Upper lobe of left lung (tissue), 6 donors: ENCODE measurements at regions not wholly inside any gene's neighbourhood (a gene's known extent, or its start where the extent isn't known, plus 50 kb on each side); places are given as distances from the start of the nearest gene placed in this dataset.
A peak's percentile ranks its signal among the peaks of the same experiment; 100 is the strongest.

Experiments
- ATAC-seq, 2 donors: fragments of 200-7000 bp; cut with Tn5 transposase; one replicate each; pipeline ENCODE4 v1.9.1; 2022; ENCODE audit warnings: mild to moderate bottlenecking in 2 of 2, moderate library complexity in 2 of 2; ENCODE audit not compliant: low FRiP score in 2 of 2
- DNase-seq, 2 donors: peaks; one replicate each; pipeline ENCODE4 v3.0.0-alpha.2; 2019 to 2020
- H3K27ac ChIP-seq, 4 donors: fragments of 200-600 bp; sonication (generic); one replicate each; pipeline ENCODE4 v1.5.1; 2016 to 2019
- H3K27me3 ChIP-seq, 4 donors: fragments of 200-600 bp; sonication (generic); one replicate each; pipeline ENCODE4 v1.5.1; 2017 to 2019
- H3K36me3 ChIP-seq, 4 donors: fragments of 200-600 bp; sonication (generic); one replicate each; pipeline ENCODE4 v1.5.1; 2016 to 2019
- H3K4me1 ChIP-seq, 4 donors: fragments of 200-600 bp; sonication (generic); one replicate each; pipeline ENCODE4 v1.5.1; 2018 to 2019
- H3K4me3 ChIP-seq, 4 donors: fragments of 200-600 bp; sonication (generic); one replicate each; pipeline ENCODE4 v1.5.1; 2017 to 2019; ENCODE audit warnings: mild to moderate bottlenecking in 2 of 4, moderate library complexity in 1 of 4
- H3K9me3 ChIP-seq, 4 donors: fragments of 200-600 bp; sonication (generic); one replicate each; pipeline ENCODE4 v1.5.1; 2018 to 2019
- EP300 ChIP-seq, 4 donors: sonication (generic); formaldehyde crosslinking; IDR thresholded peaks; one replicate each; pipeline ENCODE4 v1.5.1; 2017; ENCODE audit warnings: antibody characterized with exemption in 4 of 4, control low read depth in 2 of 4
- POLR2A ChIP-seq, 4 donors: fragments of 450-650 bp; IDR thresholded peaks; one replicate each; pipeline ENCODE4 v1.5.1; 2016 to 2017; ENCODE audit warnings: antibody characterized with exemption in 4 of 4, mild to moderate bottlenecking in 2 of 4
- POLR2AphosphoS5 ChIP-seq, 2 donors: sonication (generic); formaldehyde crosslinking; IDR thresholded peaks; one replicate each; pipeline ENCODE4 v1.5.1; 2017; ENCODE audit warnings: antibody characterized with exemption in 2 of 2
- WGBS, 2 donors: methylation state at CpG; one replicate each; pipeline ENCODE4 v1.1.5; 2017 to 2018; 5-methylcytosine and 5-hydroxymethylcytosine counted together
- TF ChIP-seq, protein P1 (sequence below), 6 experiments: fragments of 450-650 bp in 4 of 6; fragments of 200-600 bp in 2 of 6; sonication (generic) in 2 of 6; IDR thresholded peaks; one replicate each; pipeline ENCODE4 v1.5.1; 2016 to 2019; ENCODE audit warnings: antibody characterized with exemption in 6 of 6
- donor health status: DM: no; HTN: no; CAD: no; lungs with moderate emphysema.
- donor health status: DM: no; HTN: yes; CAD: no; lungs with severe emphysema.

DNA sequence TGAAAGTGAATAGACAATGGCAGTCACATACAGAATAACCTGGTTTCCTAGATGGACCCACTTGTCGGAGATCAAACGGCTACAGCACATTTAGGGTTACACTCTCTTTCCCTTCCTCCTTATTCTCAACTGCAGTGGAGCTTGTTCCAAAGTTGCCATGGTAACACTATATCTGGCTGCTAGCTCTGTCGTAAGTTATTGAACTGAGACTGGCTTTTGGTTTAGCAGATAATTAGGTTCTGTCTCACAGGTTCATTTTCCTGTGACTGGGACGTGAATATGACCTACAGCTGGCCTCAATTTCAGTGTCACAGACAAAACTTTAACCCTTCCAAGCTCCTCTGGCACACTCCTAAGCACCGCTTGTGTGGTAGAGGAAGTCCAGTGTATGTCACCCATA is 875.8 kb downstream of the USP25 start:
- H3K4me3 ChIP-seq: no peak overlapping the region
- no peak overlapping the region for H3K27ac ChIP-seq
- no peaks in the 10 kb centered on the region for H3K36me3 ChIP-seq
- H3K9me3 ChIP-seq: no peaks in the 10 kb centered on the region
- TF ChIP-seq, protein P1, sequence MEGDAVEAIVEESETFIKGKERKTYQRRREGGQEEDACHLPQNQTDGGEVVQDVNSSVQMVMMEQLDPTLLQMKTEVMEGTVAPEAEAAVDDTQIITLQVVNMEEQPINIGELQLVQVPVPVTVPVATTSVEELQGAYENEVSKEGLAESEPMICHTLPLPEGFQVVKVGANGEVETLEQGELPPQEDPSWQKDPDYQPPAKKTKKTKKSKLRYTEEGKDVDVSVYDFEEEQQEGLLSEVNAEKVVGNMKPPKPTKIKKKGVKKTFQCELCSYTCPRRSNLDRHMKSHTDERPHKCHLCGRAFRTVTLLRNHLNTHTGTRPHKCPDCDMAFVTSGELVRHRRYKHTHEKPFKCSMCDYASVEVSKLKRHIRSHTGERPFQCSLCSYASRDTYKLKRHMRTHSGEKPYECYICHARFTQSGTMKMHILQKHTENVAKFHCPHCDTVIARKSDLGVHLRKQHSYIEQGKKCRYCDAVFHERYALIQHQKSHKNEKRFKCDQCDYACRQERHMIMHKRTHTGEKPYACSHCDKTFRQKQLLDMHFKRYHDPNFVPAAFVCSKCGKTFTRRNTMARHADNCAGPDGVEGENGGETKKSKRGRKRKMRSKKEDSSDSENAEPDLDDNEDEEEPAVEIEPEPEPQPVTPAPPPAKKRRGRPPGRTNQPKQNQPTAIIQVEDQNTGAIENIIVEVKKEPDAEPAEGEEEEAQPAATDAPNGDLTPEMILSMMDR (IDR thresholded peaks at IDR 0.05): no peak
- TF ChIP-seq POLR2AphosphoS5 (IDR thresholded peaks at IDR 0.05) (no peak), POLR2A (IDR thresholded peaks at IDR 0.05) (no peak), EP300 (IDR thresholded peaks at IDR 0.05) (no peak)
- no peaks in the 10 kb centered on the region for H3K4me1 ChIP-seq
- 58 to 77% methylated on average over 5 of the region's 5 CpGs for WGBS, 2 donors
- no peak for DNase-seq
- peak in 1 of 2 donors; percentile 31 for ATAC-seq
- H3K27me3 ChIP-seq: no peaks in the 10 kb centered on the region

DNA sequence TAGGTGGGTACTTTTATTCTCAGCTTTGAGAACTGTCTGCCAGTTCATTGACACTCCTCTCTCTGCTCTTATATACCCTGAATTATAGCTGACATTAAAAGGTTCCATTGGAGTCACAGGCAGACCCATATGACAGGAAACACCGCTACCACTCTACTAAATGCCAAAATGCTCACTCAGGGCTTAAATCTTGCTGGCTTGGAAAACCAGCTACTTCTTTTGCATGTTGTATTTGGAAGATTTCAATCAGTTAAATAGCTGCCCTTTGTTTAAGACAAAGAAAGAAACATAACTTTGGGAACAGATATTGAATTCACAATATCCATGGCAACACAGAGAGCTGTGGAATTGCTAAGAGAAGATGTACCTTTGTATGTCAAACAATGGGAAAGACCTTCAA is 876.5 kb downstream of the USP25 start:
- no peak overlapping the region for H3K27ac ChIP-seq
- ATAC-seq: no peak
- 92 to 100% methylated on average over 1 of the region's 1 CpG for WGBS, 2 donors
- no peak for DNase-seq
- H3K4me3 ChIP-seq: no peak overlapping the region
- TF ChIP-seq EP300 (IDR thresholded peaks at IDR 0.05): no peak
- TF ChIP-seq, protein P1 (IDR thresholded peaks at IDR 0.05): no peak
- TF ChIP-seq POLR2AphosphoS5 (IDR thresholded peaks at IDR 0.05): no peak
- TF ChIP-seq POLR2A (IDR thresholded peaks at IDR 0.05): no peak
- no peaks in the 10 kb centered on the region for H3K9me3 ChIP-seq
- no peaks in the 10 kb centered on the region for H3K27me3 ChIP-seq
- no peaks in the 10 kb centered on the region for H3K36me3 ChIP-seq
- H3K4me1 ChIP-seq: no peaks in the 10 kb centered on the region

DNA sequence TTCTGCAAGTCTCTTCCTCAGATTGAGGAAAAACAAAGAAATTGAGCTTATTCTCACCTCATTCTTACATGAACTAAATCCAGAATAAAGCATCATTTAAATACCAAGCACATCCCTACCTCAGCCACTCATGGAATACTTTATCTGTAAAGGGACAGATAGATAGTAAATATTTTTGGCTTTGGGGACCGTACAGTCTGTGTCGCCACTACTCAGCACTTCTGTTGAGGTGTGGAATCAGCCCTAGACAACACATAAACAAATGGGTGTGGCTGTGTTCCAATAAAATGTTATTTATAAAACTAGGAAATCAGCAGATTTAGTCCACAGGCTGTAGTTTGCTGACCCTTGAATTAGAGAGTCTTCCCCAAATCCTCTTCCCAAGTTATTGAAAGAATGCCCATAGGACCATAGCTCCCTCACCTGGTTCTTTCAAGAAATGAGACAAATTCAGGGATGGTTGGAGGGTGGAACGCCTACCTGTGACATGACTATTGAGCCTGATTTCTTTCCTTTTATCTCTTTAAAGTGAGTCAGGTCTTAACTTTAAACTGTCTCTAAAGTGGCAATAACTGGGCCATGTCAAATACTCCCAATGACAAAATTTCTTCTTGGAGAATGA is 878.5 kb downstream of the USP25 start:
- ATAC-seq: no peak
- H3K4me1 ChIP-seq: no peaks in the 10 kb centered on the region
- DNase-seq: no peak
- WGBS, 2 donors: 90 to 94% methylated on average over 3 of the region's 3 CpGs
- no peak for TF ChIP-seq POLR2A (IDR thresholded peaks at IDR 0.05)
- no peak for TF ChIP-seq EP300 (IDR thresholded peaks at IDR 0.05)
- TF ChIP-seq POLR2AphosphoS5 (IDR thresholded peaks at IDR 0.05): no peak
- H3K27ac ChIP-seq: no peak overlapping the region
- no peaks in the 10 kb centered on the region for H3K36me3 ChIP-seq
- H3K4me3 ChIP-seq: no peak overlapping the region
- no peaks in the 10 kb centered on the region for H3K9me3 ChIP-seq
- no peaks in the 10 kb centered on the region for H3K27me3 ChIP-seq

DNA sequence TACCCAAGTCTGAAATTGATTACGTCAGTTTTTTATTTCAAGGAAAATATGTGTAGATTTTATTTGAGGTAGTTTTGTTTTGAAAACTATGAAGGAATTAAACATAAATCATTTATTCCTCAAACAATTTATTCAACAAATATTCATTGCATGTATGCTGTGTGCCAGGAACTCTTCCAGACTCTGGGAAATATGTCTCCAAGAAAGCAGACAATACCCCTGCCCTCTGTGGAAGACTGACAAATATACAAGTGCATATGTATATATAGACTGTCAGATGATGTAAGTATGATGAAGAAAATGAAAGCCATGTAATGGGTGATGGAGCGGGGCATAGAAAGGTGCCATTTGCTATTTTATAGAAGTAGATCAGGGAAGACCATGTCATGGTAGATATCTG is 889.5 kb downstream of the USP25 start:
- no peak for DNase-seq
- TF ChIP-seq POLR2A (IDR thresholded peaks at IDR 0.05) (no peak), EP300 (IDR thresholded peaks at IDR 0.05) (no peak), POLR2AphosphoS5 (IDR thresholded peaks at IDR 0.05) (no peak)
- TF ChIP-seq, protein P1 (IDR thresholded peaks at IDR 0.05): no peak
- Histone ChIP-seq H3K9me3 (no peaks in the 10 kb centered on the region), H3K4me3 (no peak overlapping the region), H3K36me3 (no peaks in the 10 kb centered on the region), H3K27me3 (no peaks in the 10 kb centered on the region), H3K27ac (no peak overlapping the region), H3K4me1 (no peaks in the 10 kb centered on the region)
- WGBS, 2 donors: 93 to 95% methylated on average over 2 of the region's 2 CpGs
- ATAC-seq: no peak

DNA sequence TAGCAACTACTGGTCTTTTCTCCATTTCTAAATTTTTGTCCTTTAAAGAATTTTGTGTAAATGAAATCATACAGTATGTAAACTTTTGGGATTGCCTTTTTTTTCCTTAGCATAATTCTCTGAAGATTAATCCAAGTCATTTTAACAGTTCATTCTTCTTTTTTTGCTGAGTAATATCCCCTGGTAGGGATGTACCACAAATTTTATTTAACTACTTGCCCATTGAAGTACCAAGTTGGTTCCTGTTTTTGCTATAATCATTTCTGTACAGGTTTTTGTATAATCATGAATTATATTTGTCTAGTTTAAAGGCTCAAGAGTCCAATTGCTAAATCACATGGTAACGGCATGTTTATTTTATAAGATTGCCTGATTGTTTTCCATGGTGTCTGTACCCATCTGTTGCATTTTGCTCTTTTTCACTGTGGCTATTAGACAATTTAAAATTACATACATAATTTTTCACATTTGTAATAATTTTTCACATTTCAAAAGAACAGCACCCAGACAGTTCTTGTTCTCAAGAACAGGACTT is 891.1 kb downstream of the USP25 start:
- Histone ChIP-seq H3K27me3 (no peaks in the 10 kb centered on the region), H3K9me3 (no peaks in the 10 kb centered on the region), H3K4me1 (no peaks in the 10 kb centered on the region), H3K4me3 (no peak overlapping the region), H3K27ac (no peak overlapping the region), H3K36me3 (no peaks in the 10 kb centered on the region)
- 67 to 79% methylated on average over 1 of the region's 1 CpG for WGBS, 2 donors
- ATAC-seq (no peak), DNase-seq (no peak)
- TF ChIP-seq, protein P1 (IDR thresholded peaks at IDR 0.05): no peak
- TF ChIP-seq POLR2A (IDR thresholded peaks at IDR 0.05) (no peak), POLR2AphosphoS5 (IDR thresholded peaks at IDR 0.05) (no peak), EP300 (IDR thresholded peaks at IDR 0.05) (no peak)
